HEK293 (cell line): ENCODE measurements at regions not wholly inside any gene's neighbourhood (a gene's known extent, or its start where the extent isn't known, plus 50 kb on each side); places are given as distances from the start of the nearest gene placed in this dataset.

Experiments
- FEZF1 ChIP-seq: fragments of 450-650 bp; formaldehyde crosslinking; IDR thresholded peaks from 2 replicates; pipeline ENCODE4 v1.5.1; 2016; ENCODE audit warnings: missing biosample characterization, missing genetic modification characterization
- KLF1 ChIP-seq: fragments of 450-650 bp; formaldehyde crosslinking; IDR thresholded peaks from 2 replicates; pipeline ENCODE4 v1.5.1; 2016; ENCODE audit warnings: missing biosample characterization, missing genetic modification characterization
- SP3 ChIP-seq: fragments of 450-650 bp; formaldehyde crosslinking; IDR thresholded peaks from 2 replicates; pipeline ENCODE4 v1.5.1; 2016; ENCODE audit warnings: missing biosample characterization, missing genetic modification characterization
- WT1 ChIP-seq: fragments of 450-650 bp; formaldehyde crosslinking; IDR thresholded peaks from 2 replicates; pipeline ENCODE4 v1.5.1; 2016; ENCODE audit warnings: missing biosample characterization, missing genetic modification characterization
- ZBTB8A ChIP-seq: fragments of 450-650 bp; formaldehyde crosslinking; IDR thresholded peaks from 2 replicates; pipeline ENCODE4 v1.5.1; 2016; ENCODE audit warnings: missing biosample characterization, missing genetic modification characterization
- ZNF10 ChIP-seq: fragments of 450-650 bp; formaldehyde crosslinking; IDR thresholded peaks from 2 replicates; pipeline ENCODE4 v1.5.1; 2017; ENCODE audit warnings: missing biosample characterization, missing genetic modification characterization
- ZNF175 ChIP-seq: fragments of 450-650 bp; formaldehyde crosslinking; IDR thresholded peaks from 2 replicates; pipeline ENCODE4 v1.5.1; 2016; ENCODE audit warnings: missing biosample characterization, missing genetic modification characterization
- ZNF23 ChIP-seq: fragments of 450-650 bp; formaldehyde crosslinking; IDR thresholded peaks from 2 replicates; pipeline ENCODE4 v1.5.1; 2016; ENCODE audit warnings: missing biosample characterization, missing genetic modification characterization, borderline replicate concordance
- ZNF423 ChIP-seq: fragments of 450-650 bp; formaldehyde crosslinking; IDR thresholded peaks from 2 replicates; pipeline ENCODE4 v1.5.1; 2016; ENCODE audit warnings: missing biosample characterization, missing genetic modification characterization
- ZNF555 ChIP-seq: fragments of 450-650 bp; formaldehyde crosslinking; conservative IDR thresholded peaks from 2 replicates; pipeline ENCODE4 v1.5.1; 2017; ENCODE audit warnings: missing biosample characterization, mild to moderate bottlenecking, missing genetic modification characterization, inconsistent platforms
- ZNF670 ChIP-seq: fragments of 450-650 bp; formaldehyde crosslinking; IDR thresholded peaks from 2 replicates; pipeline ENCODE4 v1.5.1; 2016; ENCODE audit warnings: missing biosample characterization, missing genetic modification characterization, low read depth
- ZNF76 ChIP-seq: fragments of 450-650 bp; formaldehyde crosslinking; IDR thresholded peaks from 2 replicates; pipeline ENCODE4; 2016; ENCODE audit warnings: low read depth, missing biosample characterization, missing genetic modification characterization, borderline replicate concordance
- ZNF768 ChIP-seq: fragments of 450-650 bp; formaldehyde crosslinking; IDR thresholded peaks from 2 replicates; pipeline ENCODE4 v1.5.1; 2018; ENCODE audit warnings: missing biosample characterization, mild to moderate bottlenecking, missing genetic modification characterization
- ZNF843 ChIP-seq: fragments of 450-650 bp; formaldehyde crosslinking; IDR thresholded peaks from 2 replicates; pipeline ENCODE4 v1.5.1; 2016; ENCODE audit warnings: missing biosample characterization, missing genetic modification characterization
- ZXDB ChIP-seq: fragments of 450-650 bp; formaldehyde crosslinking; IDR thresholded peaks from 2 replicates; pipeline ENCODE4 v1.5.1; 2016; ENCODE audit warnings: missing biosample characterization, missing genetic modification characterization
- TF ChIP-seq, protein P1 (sequence below): fragments of 450-650 bp; formaldehyde crosslinking; IDR thresholded peaks from 2 replicates; pipeline ENCODE4 v1.5.1; 2016; ENCODE audit warnings: missing biosample characterization, missing genetic modification characterization
- TF ChIP-seq, protein P2 (sequence below): fragments of 450-650 bp; formaldehyde crosslinking; IDR thresholded peaks from 2 replicates; pipeline ENCODE4 v1.5.1; 2016; ENCODE audit warnings: missing biosample characterization, missing genetic modification characterization
- TF ChIP-seq, protein P3 (sequence below): fragments of 450-650 bp; formaldehyde crosslinking; IDR thresholded peaks from 2 replicates; pipeline ENCODE4; 2016; ENCODE audit warnings: missing biosample characterization, missing genetic modification characterization
- TF ChIP-seq, protein P4 (sequence below): fragments of 450-650 bp; IDR thresholded peaks from 2 replicates; pipeline ENCODE4 v1.5.1; 2018; ENCODE audit warnings: missing biosample characterization, mild to moderate bottlenecking, missing genetic modification characterization
- TF ChIP-seq, protein P5 (sequence below): IDR thresholded peaks from 2 replicates; pipeline ENCODE4 v1.6.1; 2011; ENCODE audit warnings: mild to moderate bottlenecking, low read depth, low read length, borderline replicate concordance

GRCh38 chr3:43998836-43999727 is 242.6 kb upstream of the TOPAZ1 start (continued):
- TF ChIP-seq, protein P1, sequence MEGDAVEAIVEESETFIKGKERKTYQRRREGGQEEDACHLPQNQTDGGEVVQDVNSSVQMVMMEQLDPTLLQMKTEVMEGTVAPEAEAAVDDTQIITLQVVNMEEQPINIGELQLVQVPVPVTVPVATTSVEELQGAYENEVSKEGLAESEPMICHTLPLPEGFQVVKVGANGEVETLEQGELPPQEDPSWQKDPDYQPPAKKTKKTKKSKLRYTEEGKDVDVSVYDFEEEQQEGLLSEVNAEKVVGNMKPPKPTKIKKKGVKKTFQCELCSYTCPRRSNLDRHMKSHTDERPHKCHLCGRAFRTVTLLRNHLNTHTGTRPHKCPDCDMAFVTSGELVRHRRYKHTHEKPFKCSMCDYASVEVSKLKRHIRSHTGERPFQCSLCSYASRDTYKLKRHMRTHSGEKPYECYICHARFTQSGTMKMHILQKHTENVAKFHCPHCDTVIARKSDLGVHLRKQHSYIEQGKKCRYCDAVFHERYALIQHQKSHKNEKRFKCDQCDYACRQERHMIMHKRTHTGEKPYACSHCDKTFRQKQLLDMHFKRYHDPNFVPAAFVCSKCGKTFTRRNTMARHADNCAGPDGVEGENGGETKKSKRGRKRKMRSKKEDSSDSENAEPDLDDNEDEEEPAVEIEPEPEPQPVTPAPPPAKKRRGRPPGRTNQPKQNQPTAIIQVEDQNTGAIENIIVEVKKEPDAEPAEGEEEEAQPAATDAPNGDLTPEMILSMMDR (tag by site-specific recombination) = no peak
- TF ChIP-seq ZNF670 (tag by site-specific recombination) (no peak), ZNF768 (tag by site-specific recombination) (no peak), ZXDB (tag by site-specific recombination) (peak; percentile 31; the same call in 1 of the 2 replicates), ZNF843 (no peak), ZNF555 (no peak), KLF1 (tag by site-specific recombination) (peak; percentile 47; the same call in 1 of the 2 replicates), ZNF10 (tag by site-specific recombination) (peak; percentile 98), ZNF76 (tag by site-specific recombination) (0 out of 2 replicates have a peak, but pooled peaks have one; percentile 31), ZNF23 (tag by site-specific recombination) (no peak), SP3 (tag by site-specific recombination) (peak; percentile 74), ZBTB8A (peak; percentile 77), WT1 (tag by site-specific recombination) (peak; percentile 50; the same call in 1 of the 2 replicates), ZNF423 (tag by site-specific recombination) (peak; percentile 79), FEZF1 (tag by site-specific recombination) (no peak), ZNF175 (tag by site-specific recombination) (no peak)
- TF ChIP-seq, protein P2, sequence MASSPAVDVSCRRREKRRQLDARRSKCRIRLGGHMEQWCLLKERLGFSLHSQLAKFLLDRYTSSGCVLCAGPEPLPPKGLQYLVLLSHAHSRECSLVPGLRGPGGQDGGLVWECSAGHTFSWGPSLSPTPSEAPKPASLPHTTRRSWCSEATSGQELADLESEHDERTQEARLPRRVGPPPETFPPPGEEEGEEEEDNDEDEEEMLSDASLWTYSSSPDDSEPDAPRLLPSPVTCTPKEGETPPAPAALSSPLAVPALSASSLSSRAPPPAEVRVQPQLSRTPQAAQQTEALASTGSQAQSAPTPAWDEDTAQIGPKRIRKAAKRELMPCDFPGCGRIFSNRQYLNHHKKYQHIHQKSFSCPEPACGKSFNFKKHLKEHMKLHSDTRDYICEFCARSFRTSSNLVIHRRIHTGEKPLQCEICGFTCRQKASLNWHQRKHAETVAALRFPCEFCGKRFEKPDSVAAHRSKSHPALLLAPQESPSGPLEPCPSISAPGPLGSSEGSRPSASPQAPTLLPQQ (tag by site-specific recombination) = 0 out of 2 replicates have a peak, but pooled peaks have one; percentile 11
- TF ChIP-seq, protein P3, sequence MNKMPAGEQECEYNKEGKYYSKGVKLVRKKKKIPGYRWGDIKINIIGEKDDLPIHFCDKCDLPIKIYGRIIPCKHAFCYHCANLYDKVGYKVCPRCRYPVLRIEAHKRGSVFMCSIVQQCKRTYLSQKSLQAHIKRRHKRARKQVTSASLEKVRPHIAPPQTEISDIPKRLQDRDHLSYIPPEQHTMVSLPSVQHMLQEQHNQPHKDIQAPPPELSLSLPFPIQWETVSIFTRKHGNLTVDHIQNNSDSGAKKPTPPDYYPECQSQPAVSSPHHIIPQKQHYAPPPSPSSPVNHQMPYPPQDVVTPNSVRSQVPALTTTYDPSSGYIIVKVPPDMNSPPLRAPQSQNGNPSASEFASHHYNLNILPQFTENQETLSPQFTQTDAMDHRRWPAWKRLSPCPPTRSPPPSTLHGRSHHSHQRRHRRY (tag by site-specific recombination) = no peak
- TF ChIP-seq, protein P4, sequence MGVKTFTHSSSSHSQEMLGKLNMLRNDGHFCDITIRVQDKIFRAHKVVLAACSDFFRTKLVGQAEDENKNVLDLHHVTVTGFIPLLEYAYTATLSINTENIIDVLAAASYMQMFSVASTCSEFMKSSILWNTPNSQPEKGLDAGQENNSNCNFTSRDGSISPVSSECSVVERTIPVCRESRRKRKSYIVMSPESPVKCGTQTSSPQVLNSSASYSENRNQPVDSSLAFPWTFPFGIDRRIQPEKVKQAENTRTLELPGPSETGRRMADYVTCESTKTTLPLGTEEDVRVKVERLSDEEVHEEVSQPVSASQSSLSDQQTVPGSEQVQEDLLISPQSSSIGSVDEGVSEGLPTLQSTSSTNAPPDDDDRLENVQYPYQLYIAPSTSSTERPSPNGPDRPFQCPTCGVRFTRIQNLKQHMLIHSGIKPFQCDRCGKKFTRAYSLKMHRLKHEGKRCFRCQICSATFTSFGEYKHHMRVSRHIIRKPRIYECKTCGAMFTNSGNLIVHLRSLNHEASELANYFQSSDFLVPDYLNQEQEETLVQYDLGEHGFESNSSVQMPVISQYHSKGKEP (tag by site-specific recombination) = no peak
- TF ChIP-seq, protein P5, sequence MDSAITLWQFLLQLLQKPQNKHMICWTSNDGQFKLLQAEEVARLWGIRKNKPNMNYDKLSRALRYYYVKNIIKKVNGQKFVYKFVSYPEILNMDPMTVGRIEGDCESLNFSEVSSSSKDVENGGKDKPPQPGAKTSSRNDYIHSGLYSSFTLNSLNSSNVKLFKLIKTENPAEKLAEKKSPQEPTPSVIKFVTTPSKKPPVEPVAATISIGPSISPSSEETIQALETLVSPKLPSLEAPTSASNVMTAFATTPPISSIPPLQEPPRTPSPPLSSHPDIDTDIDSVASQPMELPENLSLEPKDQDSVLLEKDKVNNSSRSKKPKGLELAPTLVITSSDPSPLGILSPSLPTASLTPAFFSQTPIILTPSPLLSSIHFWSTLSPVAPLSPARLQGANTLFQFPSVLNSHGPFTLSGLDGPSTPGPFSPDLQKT = no peak
